Activated T-cell treated with anti-CD3 and anti-CD28 coated beads, Interleukin-2, amount 50 U/mL, for 72 hours (primary cell): ENCODE measurements at regions not wholly inside any gene's neighbourhood (a gene's known extent, or its start where the extent isn't known, plus 50 kb on each side); places are given as distances from the start of the nearest gene placed in this dataset.

ENCODE experiments used
- ATAC-seq, 2 donors: fragments of 150-1000 bp; cut with Tn5 transposase; replicated peaks in 1 of 2; 2 replicates each; pipeline ENCODE4 v1.10.0; 2021; ENCODE audit warnings: moderate library complexity in 2 of 2, mild to moderate bottlenecking in 1 of 2
- DNase-seq, 2 donors: peaks; one replicate each; pipeline ENCODE4 v3.0.0; 2021 to 2022; ENCODE audit warnings: mixed read lengths in 1 of 2
- H3K27ac Mint-ChIP-seq: one replicate; pipeline ENCODE4 v1.8.0; 2022; ENCODE audit warnings: mild to moderate bottlenecking, moderate library complexity, mixed read lengths
- H3K27me3 Mint-ChIP-seq: one replicate; pipeline ENCODE4 v1.8.0; 2022; ENCODE audit warnings: low read depth, mixed read lengths
- H3K36me3 Mint-ChIP-seq, 2 donors: one replicate each; pipeline ENCODE4 v1.8.0; 2022; ENCODE audit warnings: mixed read lengths in 2 of 2, mild to moderate bottlenecking in 1 of 2; ENCODE audit not compliant: insufficient read depth in 2 of 2
- H3K4me1 Mint-ChIP-seq: one replicate; pipeline ENCODE4 v1.8.0; 2022; ENCODE audit warnings: low read depth, mixed read lengths
- H3K4me3 Mint-ChIP-seq, 2 donors: one replicate each; pipeline ENCODE4 v1.8.0; 2022; ENCODE audit warnings: mild to moderate bottlenecking in 2 of 2, mixed read lengths in 2 of 2, moderate library complexity in 2 of 2
- H3K9me3 Mint-ChIP-seq, 2 donors: one replicate each; pipeline ENCODE4 v1.8.0; 2022; ENCODE audit warnings: mixed read lengths in 2 of 2

- H3K27me3 Mint-ChIP-seq = no peaks in the 10 kb centered on the region
- H3K36me3 Mint-ChIP-seq = peaks cover 0 to 1% of the 10 kb centered on the region in 2 donors
- DNase-seq = no peak
- ATAC-seq = no peak
- H3K9me3 Mint-ChIP-seq = no peaks in the 10 kb centered on the region
- H3K4me1 Mint-ChIP-seq = peaks cover 34% of the 10 kb centered on the region
- no peak overlapping the region for H3K4me3 Mint-ChIP-seq
- H3K27ac Mint-ChIP-seq = no peak overlapping the region
Measured at GRCh38 chr12:124393414-124393790, 98.5 kb downstream of the RFLNA start.

GRCh38 chr12:124392667-124393413 is 97.9 kb downstream of the RFLNA start:
- peaks cover 1% of the 10 kb centered on the region in 2 donors for H3K36me3 Mint-ChIP-seq
- H3K27me3 Mint-ChIP-seq = no peaks in the 10 kb centered on the region
- DNase-seq (no peak), ATAC-seq (no peak)
- H3K27ac Mint-ChIP-seq = no peak overlapping the region
- no peaks in the 10 kb centered on the region for H3K9me3 Mint-ChIP-seq
- peaks cover 38% of the 10 kb centered on the region for H3K4me1 Mint-ChIP-seq
- no peak overlapping the region for H3K4me3 Mint-ChIP-seq

- ATAC-seq = peak in 1 of 2 donors; percentile 13
- H3K4me3 Mint-ChIP-seq = no peak overlapping the region
- DNase-seq = peak in 1 of 2 donors; percentile 24
- H3K27me3 Mint-ChIP-seq = no peaks in the 10 kb centered on the region
- peaks cover 38% of the 10 kb centered on the region for H3K4me1 Mint-ChIP-seq
- H3K9me3 Mint-ChIP-seq = no peaks in the 10 kb centered on the region
- no peak overlapping the region for H3K27ac Mint-ChIP-seq
- H3K36me3 Mint-ChIP-seq = peaks cover 1% of the 10 kb centered on the region in 2 donors
Measured at GRCh38 chr12:124392271-124392666, 97.4 kb downstream of the RFLNA start.

- H3K4me3 Mint-ChIP-seq = peak overlapping the region; percentile 64 to 71
- ATAC-seq (peak; percentile 41 to 46), DNase-seq (peak; percentile 52 to 58)
- peaks cover 38% of the 10 kb centered on the region for H3K4me1 Mint-ChIP-seq
- no peaks in the 10 kb centered on the region for H3K27me3 Mint-ChIP-seq
- H3K36me3 Mint-ChIP-seq = peaks cover 1% of the 10 kb centered on the region in 2 donors
- no peaks in the 10 kb centered on the region for H3K9me3 Mint-ChIP-seq
- peak overlapping the region; percentile 75 for H3K27ac Mint-ChIP-seq
Measured at GRCh38 chr12:124391340-124392261, 96.7 kb downstream of the RFLNA start.

- Mint-ChIP-seq H3K36me3 (peaks cover 1% of the 10 kb centered on the region in 2 donors), H3K27me3 (no peaks in the 10 kb centered on the region), H3K27ac (no peak overlapping the region), H3K9me3 (no peaks in the 10 kb centered on the region), H3K4me1 (peaks cover 38% of the 10 kb centered on the region), H3K4me3 (peak overlapping the region; percentile 29 to 64)
- ATAC-seq (no peak), DNase-seq (no peak)
Measured at GRCh38 chr12:124390442-124391097, 95.7 kb downstream of the RFLNA start.

- H3K4me1 Mint-ChIP-seq = peaks cover 38% of the 10 kb centered on the region
- H3K4me3 Mint-ChIP-seq = peak overlapping the region; percentile 56 to 58
- H3K27ac Mint-ChIP-seq = no peak overlapping the region
- no peaks in the 10 kb centered on the region for H3K9me3 Mint-ChIP-seq
- H3K36me3 Mint-ChIP-seq = peaks cover 1% of the 10 kb centered on the region in 2 donors
- H3K27me3 Mint-ChIP-seq = no peaks in the 10 kb centered on the region
- ATAC-seq (no peak), DNase-seq (no peak)
Measured at GRCh38 chr12:124389725-124390441, 95.0 kb downstream of the RFLNA start.

- Mint-ChIP-seq H3K36me3 (peaks cover 0 to 1% of the 10 kb centered on the region in 2 donors), H3K27ac (no peak overlapping the region), H3K4me1 (peaks cover 38% of the 10 kb centered on the region), H3K27me3 (no peaks in the 10 kb centered on the region), H3K4me3 (peak overlapping the region; percentile 56 to 58), H3K9me3 (no peaks in the 10 kb centered on the region)
- ATAC-seq (peak; percentile 68 to 75), DNase-seq (peak; percentile 64 to 71)
Measured at GRCh38 chr12:124389138-124389724, 94.3 kb downstream of the RFLNA start.

- Mint-ChIP-seq H3K4me3 (peak overlapping the region; percentile 56 to 58), H3K27ac (no peak overlapping the region), H3K9me3 (no peaks in the 10 kb centered on the region), H3K27me3 (no peaks in the 10 kb centered on the region), H3K36me3 (peaks cover 0 to 1% of the 10 kb centered on the region in 2 donors), H3K4me1 (peaks cover 38% of the 10 kb centered on the region)
- ATAC-seq (peak; percentile 72 to 73), DNase-seq (peak; percentile 59 to 66)
Measured at GRCh38 chr12:124388679-124389137, 93.8 kb downstream of the RFLNA start.

- H3K4me1 Mint-ChIP-seq = peaks cover 38% of the 10 kb centered on the region
- H3K36me3 Mint-ChIP-seq = peaks cover 0 to 1% of the 10 kb centered on the region in 2 donors
- H3K27ac Mint-ChIP-seq = no peak overlapping the region
Measured at GRCh38 chr12:124388038-124388671, 93.3 kb downstream of the RFLNA start.

GRCh38 chr12:124387528-124387911 is 92.6 kb downstream of the RFLNA start:
- Mint-ChIP-seq H3K27me3 (no peaks in the 10 kb centered on the region), H3K27ac (no peak overlapping the region), H3K36me3 (peaks cover 0 to 1% of the 10 kb centered on the region in 2 donors), H3K9me3 (no peaks in the 10 kb centered on the region), H3K4me3 (no peak overlapping the region), H3K4me1 (peaks cover 38% of the 10 kb centered on the region)
- ATAC-seq (no peak), DNase-seq (no peak)

More at GRCh38 chr12:124388038-124388671, 93.3 kb downstream of the RFLNA start:
- peak overlapping the region in 1 of 2 donors; percentile 40 for H3K4me3 Mint-ChIP-seq
- no peaks in the 10 kb centered on the region for H3K9me3 Mint-ChIP-seq
- ATAC-seq = no peak
- DNase-seq = no peak
- no peaks in the 10 kb centered on the region for H3K27me3 Mint-ChIP-seq

- no peaks in the 10 kb centered on the region for H3K9me3 Mint-ChIP-seq
- peaks cover 32% of the 10 kb centered on the region for H3K4me1 Mint-ChIP-seq
- ATAC-seq (no peak), DNase-seq (no peak)
- H3K27me3 Mint-ChIP-seq = no peaks in the 10 kb centered on the region
- no peak overlapping the region for H3K27ac Mint-ChIP-seq
- H3K36me3 Mint-ChIP-seq = peaks cover 0 to 1% of the 10 kb centered on the region in 2 donors
- no peak overlapping the region for H3K4me3 Mint-ChIP-seq
Measured at GRCh38 chr12:124386661-124387527, 92.0 kb downstream of the RFLNA start.
